Esophagus muscularis mucosa (tissue), 4 donors: ENCODE measurements at regions not wholly inside any gene's neighbourhood (a gene's known extent, or its start where the extent isn't known, plus 50 kb on each side); places are given as distances from the start of the nearest gene placed in this dataset.

Experiments used
- EP300 ChIP-seq: sonication (generic); formaldehyde crosslinking; IDR thresholded peaks from one replicate; pipeline ENCODE4 v1.6.1; 2017; ENCODE audit warnings: antibody characterized with exemption
- POLR2A ChIP-seq: fragments of 450-650 bp; IDR thresholded peaks from one replicate; pipeline ENCODE4 v1.6.1; 2017; ENCODE audit warnings: antibody characterized with exemption, moderate library complexity, mild to moderate bottlenecking, low read depth
- POLR2AphosphoS5 ChIP-seq, 2 donors: sonication (generic); formaldehyde crosslinking; IDR thresholded peaks; one replicate each; pipeline ENCODE4 v1.6.1; 2017; ENCODE audit warnings: antibody characterized with exemption in 2 of 2
- TF ChIP-seq, protein P1 (sequence below), 3 experiments: fragments of 200-600 bp in 2 of 3; fragments of 450-650 bp in 1 of 3; sonication (generic) in 2 of 3; IDR thresholded peaks; one replicate each; pipeline ENCODE4 v1.5.1; 2017 to 2019; ENCODE audit warnings: antibody characterized with exemption in 3 of 3, mild to moderate bottlenecking in 2 of 3, moderate library complexity in 1 of 3

GRCh38 chr3:18237251-18238005, 187.7 kb downstream of the SATB1 start:
- TF ChIP-seq, protein P1, sequence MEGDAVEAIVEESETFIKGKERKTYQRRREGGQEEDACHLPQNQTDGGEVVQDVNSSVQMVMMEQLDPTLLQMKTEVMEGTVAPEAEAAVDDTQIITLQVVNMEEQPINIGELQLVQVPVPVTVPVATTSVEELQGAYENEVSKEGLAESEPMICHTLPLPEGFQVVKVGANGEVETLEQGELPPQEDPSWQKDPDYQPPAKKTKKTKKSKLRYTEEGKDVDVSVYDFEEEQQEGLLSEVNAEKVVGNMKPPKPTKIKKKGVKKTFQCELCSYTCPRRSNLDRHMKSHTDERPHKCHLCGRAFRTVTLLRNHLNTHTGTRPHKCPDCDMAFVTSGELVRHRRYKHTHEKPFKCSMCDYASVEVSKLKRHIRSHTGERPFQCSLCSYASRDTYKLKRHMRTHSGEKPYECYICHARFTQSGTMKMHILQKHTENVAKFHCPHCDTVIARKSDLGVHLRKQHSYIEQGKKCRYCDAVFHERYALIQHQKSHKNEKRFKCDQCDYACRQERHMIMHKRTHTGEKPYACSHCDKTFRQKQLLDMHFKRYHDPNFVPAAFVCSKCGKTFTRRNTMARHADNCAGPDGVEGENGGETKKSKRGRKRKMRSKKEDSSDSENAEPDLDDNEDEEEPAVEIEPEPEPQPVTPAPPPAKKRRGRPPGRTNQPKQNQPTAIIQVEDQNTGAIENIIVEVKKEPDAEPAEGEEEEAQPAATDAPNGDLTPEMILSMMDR (IDR thresholded peaks at IDR 0.05): no peak
- no peak for TF ChIP-seq EP300
- no peak for TF ChIP-seq POLR2AphosphoS5 (IDR thresholded peaks at IDR 0.05)
- TF ChIP-seq POLR2A: no peak
